ENCODE measurements at regions not wholly inside any gene's neighbourhood (a gene's known extent, or its start where the extent isn't known, plus 50 kb on each side); places are given as distances from the start of the nearest gene placed in this dataset.

- no peak for DNase-seq (ENCODE audit: low spot score)
These were observed 116.8 kb upstream of the PFKP start for GRCh38 chr10:2950546-2950945.

- DNase-seq (ENCODE audit: low spot score) = no peak
These were observed 117.4 kb upstream of the PFKP start for GRCh38 chr10:2949948-2950354.

- no peak for DNase-seq (ENCODE audit: low spot score)
These were observed 118.0 kb upstream of the PFKP start for GRCh38 chr10:2949221-2949947.

GRCh38 chr10:2948127-2948854, 119.1 kb upstream of the PFKP start:
- DNase-seq (ENCODE audit: low spot score) = no peak

GRCh38 chr10:2944788-2945187, 122.6 kb upstream of the PFKP start:
- no peak for DNase-seq (ENCODE audit: low spot score)

GRCh38 chr10:2943932-2944614, 123.3 kb upstream of the PFKP start:
- DNase-seq (ENCODE audit: low spot score) = no peak

GRCh38 chr10:2942938-2943337, 124.4 kb upstream of the PFKP start:
- DNase-seq (ENCODE audit: low spot score) = no peak

- DNase-seq (ENCODE audit: low spot score) = no peak
These were observed 128.5 kb upstream of the PFKP start for GRCh38 chr10:2938869-2939268.

- DNase-seq (ENCODE audit: low spot score) = no peak
These were observed 130.5 kb upstream of the PFKP start for GRCh38 chr10:2936816-2937215.

- no peak for DNase-seq (ENCODE audit: low spot score)
These were observed 131.5 kb upstream of the PFKP start for GRCh38 chr10:2935647-2936386.

GRCh38 chr10:2933924-2934323, 133.4 kb upstream of the PFKP start:
- DNase-seq (ENCODE audit: low spot score) = no peak

- DNase-seq (ENCODE audit: low spot score) = no peak
These were observed 133.8 kb upstream of the PFKP start for GRCh38 chr10:2933519-2933918.

- DNase-seq (ENCODE audit: low spot score) = peak; percentile 97
These were observed 134.3 kb upstream of the PFKP start for GRCh38 chr10:2933071-2933470.

- DNase-seq (ENCODE audit: low spot score) = no peak
These were observed 137.7 kb upstream of the PFKP start for GRCh38 chr10:2929480-2930258.

- peak; percentile 81 for DNase-seq (ENCODE audit: low spot score)
These were observed 139.1 kb upstream of the PFKP start for GRCh38 chr10:2927958-2928840.

GRCh38 chr10:2926918-2927660, 140.3 kb upstream of the PFKP start:
- DNase-seq (ENCODE audit: low spot score) = no peak

- peak; percentile 20 for DNase-seq (ENCODE audit: low spot score)
These were observed 141.7 kb upstream of the PFKP start for GRCh38 chr10:2925631-2926030.

GRCh38 chr10:2924431-2924830, 142.9 kb upstream of the PFKP start:
- no peak for DNase-seq (ENCODE audit: low spot score)

GRCh38 chr10:2921956-2922680, 145.2 kb upstream of the PFKP start:
- no peak for DNase-seq (ENCODE audit: low spot score)
